ENCODE measurements at regions not wholly inside any gene's neighbourhood (a gene's known extent, or its start where the extent isn't known, plus 50 kb on each side); places are given as distances from the start of the nearest gene placed in this dataset.
"Not testable (repeated sequence)": the region's sequence is repeated elsewhere in the genome, so short reads cannot be mapped to it uniquely, and the experiment has no call there.

DNA sequence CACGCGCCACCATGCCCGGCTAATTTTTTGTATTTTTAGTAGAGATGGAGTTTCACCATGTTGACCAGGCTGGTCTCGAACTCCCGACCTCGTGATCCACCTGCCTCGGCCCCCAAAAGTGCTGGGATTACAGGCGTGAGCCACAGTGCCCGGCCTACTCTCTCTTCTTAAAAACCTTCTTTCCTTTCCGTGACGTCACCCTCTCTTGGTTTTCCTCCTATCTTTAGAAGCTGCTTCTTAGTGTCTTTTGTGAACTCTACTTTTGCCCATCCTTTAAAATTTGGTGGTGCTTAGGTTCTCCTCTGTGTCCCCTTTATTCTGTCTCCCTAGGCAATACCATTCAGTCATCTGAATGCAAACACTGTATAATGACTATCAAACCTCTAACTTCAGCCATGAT is 311.2 kb upstream of the KITLG start:
- H3K27me3 Mint-ChIP-seq; H3K9me3 Mint-ChIP-seq (ENCODE audit: low read depth); H3K27ac Mint-ChIP-seq; H3K4me3 Mint-ChIP-seq; ATAC-seq; H3K4me1 Mint-ChIP-seq; H3K36me3 Mint-ChIP-seq; CTCF ChIA-PET; DNase-seq: not testable (repeated sequence)

GRCh38 chr12:88889326-88890110 is 309.2 kb upstream of the KITLG start:
- Mint-ChIP-seq H3K9me3 (ENCODE audit: low read depth) (no peaks in the 10 kb centered on the region), H3K36me3 (no peaks in the 10 kb centered on the region), H3K4me3 (no peak overlapping the region), H3K27me3 (no peaks in the 10 kb centered on the region), H3K27ac (no peak overlapping the region), H3K4me1 (no peaks in the 10 kb centered on the region)
- ATAC-seq (no peak), DNase-seq (no peak)
- CTCF ChIA-PET = no interaction called here

DNA sequence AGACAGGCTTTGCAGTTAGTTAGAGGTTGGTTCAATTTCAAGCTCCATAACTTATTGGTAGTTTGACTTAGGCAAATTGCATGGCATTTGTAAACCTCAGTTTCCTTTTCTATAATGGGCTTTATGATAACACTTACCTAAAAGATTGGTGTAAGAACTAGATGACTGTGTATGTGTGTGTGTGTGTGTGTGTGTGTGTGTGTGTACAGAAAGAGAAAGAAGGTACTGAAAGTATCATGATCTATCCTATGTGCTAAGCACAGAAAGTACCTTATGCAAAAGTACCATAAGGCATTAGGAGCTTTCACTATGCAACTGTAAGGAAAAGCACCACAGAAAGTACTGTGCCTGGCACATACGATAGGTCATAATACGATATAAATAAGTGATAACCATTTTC is 304.3 kb upstream of the KITLG start:
- H3K36me3 Mint-ChIP-seq = no peaks in the 10 kb centered on the region
- CTCF ChIA-PET = no interaction called here
- H3K27me3 Mint-ChIP-seq = no peaks in the 10 kb centered on the region
- H3K9me3 Mint-ChIP-seq (ENCODE audit: low read depth) = no peaks in the 10 kb centered on the region
- no peak overlapping the region for H3K4me3 Mint-ChIP-seq
- ATAC-seq (no peak), DNase-seq (no peak)
- H3K4me1 Mint-ChIP-seq = no peaks in the 10 kb centered on the region
- no peak overlapping the region for H3K27ac Mint-ChIP-seq

GRCh38 chr12:88882662-88883061 is 302.4 kb upstream of the KITLG start:
- DNase-seq (no peak), ATAC-seq (no peak)
- no peak overlapping the region for H3K4me3 Mint-ChIP-seq
- H3K9me3 Mint-ChIP-seq (ENCODE audit: low read depth) = no peaks in the 10 kb centered on the region
- no peaks in the 10 kb centered on the region for H3K4me1 Mint-ChIP-seq
- CTCF ChIA-PET = no interaction called here
- no peaks in the 10 kb centered on the region for H3K27me3 Mint-ChIP-seq
- H3K36me3 Mint-ChIP-seq = no peaks in the 10 kb centered on the region
- no peak overlapping the region for H3K27ac Mint-ChIP-seq

- Mint-ChIP-seq H3K4me1 (no peaks in the 10 kb centered on the region), H3K36me3 (no peaks in the 10 kb centered on the region), H3K9me3 (ENCODE audit: low read depth) (no peaks in the 10 kb centered on the region), H3K27me3 (no peaks in the 10 kb centered on the region), H3K27ac (no peak overlapping the region), H3K4me3 (no peak overlapping the region)
- ATAC-seq (no peak), DNase-seq (no peak)
- CTCF ChIA-PET = no interaction called here
Observed at GRCh38 chr12:88880051-88880450, 299.8 kb upstream of the KITLG start.

- Mint-ChIP-seq H3K4me3 (no peak overlapping the region), H3K36me3 (no peaks in the 10 kb centered on the region), H3K4me1 (no peaks in the 10 kb centered on the region), H3K27ac (no peak overlapping the region), H3K9me3 (ENCODE audit: low read depth) (no peaks in the 10 kb centered on the region), H3K27me3 (no peaks in the 10 kb centered on the region)
- DNase-seq = no peak
- no peak for ATAC-seq
- CTCF ChIA-PET = no interaction called here
Observed at GRCh38 chr12:88878295-88878694, 298.0 kb upstream of the KITLG start.

DNA sequence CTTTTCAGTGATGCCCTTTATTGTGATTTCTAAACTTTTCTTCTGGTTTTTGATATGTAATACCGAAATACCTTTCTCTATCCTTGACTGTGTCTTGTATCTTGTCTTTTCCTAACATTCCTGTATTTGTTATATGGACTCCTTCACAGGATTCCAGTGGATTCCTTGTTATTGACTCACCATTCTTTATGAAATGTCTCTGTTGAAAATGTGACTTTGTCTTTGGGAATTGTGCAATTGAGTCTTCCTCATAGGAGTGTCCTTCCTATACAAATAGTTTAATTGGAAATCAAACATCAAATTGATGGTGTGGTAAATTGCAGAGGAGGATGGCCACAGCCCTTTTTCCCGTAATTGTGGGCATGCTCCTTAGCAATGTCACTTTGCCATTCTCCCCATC is 296.6 kb upstream of the KITLG start:
- Mint-ChIP-seq H3K27ac (no peak overlapping the region), H3K9me3 (ENCODE audit: low read depth) (no peaks in the 10 kb centered on the region), H3K36me3 (no peaks in the 10 kb centered on the region), H3K4me1 (no peaks in the 10 kb centered on the region), H3K4me3 (no peak overlapping the region), H3K27me3 (no peaks in the 10 kb centered on the region)
- ATAC-seq (no peak), DNase-seq (no peak)
- CTCF ChIA-PET = no interaction called here

- CTCF ChIA-PET = no interaction called here
- DNase-seq (no peak), ATAC-seq (no peak)
- no peaks in the 10 kb centered on the region for H3K9me3 Mint-ChIP-seq (ENCODE audit: low read depth)
- no peaks in the 10 kb centered on the region for H3K4me1 Mint-ChIP-seq
- no peaks in the 10 kb centered on the region for H3K36me3 Mint-ChIP-seq
- no peaks in the 10 kb centered on the region for H3K27me3 Mint-ChIP-seq
- no peak overlapping the region for H3K4me3 Mint-ChIP-seq
- no peak overlapping the region for H3K27ac Mint-ChIP-seq
Observed at GRCh38 chr12:88870000-88870737, 289.9 kb upstream of the KITLG start.

DNA sequence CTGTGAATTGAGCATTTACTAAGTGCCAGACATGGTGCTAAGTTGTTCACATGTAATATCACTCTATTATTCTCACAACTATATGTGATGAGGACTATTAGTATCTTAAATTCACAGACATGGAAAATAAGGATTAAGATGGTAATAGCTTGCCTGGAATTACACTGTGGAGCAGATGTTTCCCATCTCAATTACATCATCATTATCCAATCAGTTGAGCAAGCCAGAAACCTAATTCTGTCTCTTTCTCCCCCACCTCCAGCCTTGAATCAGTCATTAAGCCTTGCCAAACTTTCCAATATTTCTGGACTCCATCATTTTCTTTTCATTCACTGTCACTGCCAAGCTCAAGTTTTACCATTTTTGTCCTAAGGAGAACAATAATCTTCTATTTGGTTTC is 287.8 kb upstream of the KITLG start:
- no peak for ATAC-seq
- CTCF ChIA-PET = no interaction called here
- no peak for DNase-seq
- Mint-ChIP-seq H3K27ac (no peak overlapping the region), H3K4me3 (no peak overlapping the region), H3K27me3 (no peaks in the 10 kb centered on the region), H3K4me1 (no peaks in the 10 kb centered on the region), H3K9me3 (ENCODE audit: low read depth) (no peaks in the 10 kb centered on the region), H3K36me3 (no peaks in the 10 kb centered on the region)

- Mint-ChIP-seq H3K4me3 (no peak overlapping the region), H3K9me3 (ENCODE audit: low read depth) (no peaks in the 10 kb centered on the region), H3K27ac (no peak overlapping the region), H3K4me1 (no peaks in the 10 kb centered on the region), H3K27me3 (no peaks in the 10 kb centered on the region), H3K36me3 (no peaks in the 10 kb centered on the region)
- CTCF ChIA-PET = no interaction called here
- ATAC-seq = no peak
- DNase-seq = no peak
Observed at GRCh38 chr12:88867510-88867909, 287.2 kb upstream of the KITLG start.

- Mint-ChIP-seq H3K4me3 (no peak overlapping the region), H3K27me3 (no peaks in the 10 kb centered on the region), H3K4me1 (no peaks in the 10 kb centered on the region), H3K27ac (no peak overlapping the region), H3K36me3 (no peaks in the 10 kb centered on the region), H3K9me3 (ENCODE audit: low read depth) (no peaks in the 10 kb centered on the region)
- CTCF ChIA-PET = no interaction called here
- DNase-seq (no peak), ATAC-seq (no peak)
Observed at GRCh38 chr12:88866881-88867280, 286.6 kb upstream of the KITLG start.

DNA sequence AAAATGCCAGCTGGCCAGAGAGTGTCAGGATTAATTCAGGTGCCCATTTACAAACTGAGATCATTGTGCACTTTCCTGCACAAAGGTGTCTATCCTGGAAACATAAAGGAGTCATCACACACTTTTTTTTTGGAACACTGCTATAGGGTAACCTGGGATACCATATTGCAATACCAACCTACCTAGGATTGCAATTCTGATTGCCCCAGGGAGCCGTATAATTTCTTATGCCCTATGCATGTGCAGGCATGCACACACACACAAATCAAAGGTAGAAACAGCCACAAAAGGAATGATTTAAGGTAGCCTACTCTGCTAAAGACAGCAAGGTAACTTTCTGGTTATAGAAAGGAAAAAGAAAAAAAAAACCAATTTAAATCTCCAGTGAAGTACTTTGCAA is 285.3 kb upstream of the KITLG start:
- no peaks in the 10 kb centered on the region for H3K4me1 Mint-ChIP-seq
- no peaks in the 10 kb centered on the region for H3K9me3 Mint-ChIP-seq (ENCODE audit: low read depth)
- no peak overlapping the region for H3K27ac Mint-ChIP-seq
- H3K4me3 Mint-ChIP-seq = no peak overlapping the region
- H3K36me3 Mint-ChIP-seq = no peaks in the 10 kb centered on the region
- DNase-seq (no peak), ATAC-seq (no peak)
- H3K27me3 Mint-ChIP-seq = no peaks in the 10 kb centered on the region
- CTCF ChIA-PET = no interaction called here

GRCh38 chr12:88860851-88861250 is 280.6 kb upstream of the KITLG start:
- no peak for DNase-seq
- CTCF ChIA-PET = no interaction called here
- ATAC-seq = no peak
- H3K36me3 Mint-ChIP-seq = no peaks in the 10 kb centered on the region
- H3K27ac Mint-ChIP-seq = no peak overlapping the region
- no peaks in the 10 kb centered on the region for H3K9me3 Mint-ChIP-seq (ENCODE audit: low read depth)
- no peaks in the 10 kb centered on the region for H3K27me3 Mint-ChIP-seq
- H3K4me3 Mint-ChIP-seq = no peak overlapping the region
- no peaks in the 10 kb centered on the region for H3K4me1 Mint-ChIP-seq

DNA sequence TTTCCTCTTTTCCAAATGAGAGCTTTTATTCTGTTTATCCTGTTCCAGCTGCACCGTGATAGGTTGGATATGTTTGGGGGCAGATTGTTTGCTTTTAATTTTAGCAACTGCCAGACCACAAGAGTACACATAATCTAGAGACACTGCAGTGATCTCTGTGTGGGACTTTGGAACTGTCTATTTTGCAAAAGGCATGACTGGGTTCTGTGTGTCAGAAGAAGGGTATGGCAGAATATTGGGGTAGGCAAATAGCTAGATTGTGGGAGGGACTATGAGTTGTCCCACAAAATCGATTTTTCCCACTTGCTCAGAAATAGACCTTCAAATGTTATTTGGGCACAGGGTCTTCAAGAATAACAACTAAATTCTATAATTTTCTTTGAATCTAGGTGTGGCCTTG is 275.9 kb upstream of the KITLG start:
- DNase-seq (no peak), ATAC-seq (no peak)
- H3K9me3 Mint-ChIP-seq (ENCODE audit: low read depth) = no peaks in the 10 kb centered on the region
- no peak overlapping the region for H3K4me3 Mint-ChIP-seq
- no peaks in the 10 kb centered on the region for H3K36me3 Mint-ChIP-seq
- CTCF ChIA-PET = no interaction called here
- H3K4me1 Mint-ChIP-seq = no peaks in the 10 kb centered on the region
- no peaks in the 10 kb centered on the region for H3K27me3 Mint-ChIP-seq
- no peak overlapping the region for H3K27ac Mint-ChIP-seq

Measured in activated CD8-positive, alpha-beta memory T cell treated with anti-CD3 and anti-CD28 coated beads, Interleukin-2, amount 10 ng/mL, durations not matched to agents 7 days and 5 days (primary cell).